Esophagus muscularis mucosa (tissue), 4 donors: ENCODE measurements at regions not wholly inside any gene's neighbourhood (a gene's known extent, or its start where the extent isn't known, plus 50 kb on each side); places are given as distances from the start of the nearest gene placed in this dataset.

Experiments used
- CTCF ChIP-seq, 3 experiments: fragments of 200-600 bp in 2 of 3; fragments of 450-650 bp in 1 of 3; sonication (generic) in 2 of 3; IDR thresholded peaks; one replicate each; pipeline ENCODE4 v1.5.1; 2017 to 2019; ENCODE audit warnings: antibody characterized with exemption in 3 of 3, mild to moderate bottlenecking in 2 of 3, moderate library complexity in 1 of 3
- EP300 ChIP-seq: sonication (generic); formaldehyde crosslinking; IDR thresholded peaks from one replicate; pipeline ENCODE4 v1.6.1; 2017; ENCODE audit warnings: antibody characterized with exemption
- POLR2A ChIP-seq: fragments of 450-650 bp; IDR thresholded peaks from one replicate; pipeline ENCODE4 v1.6.1; 2017; ENCODE audit warnings: antibody characterized with exemption, moderate library complexity, mild to moderate bottlenecking, low read depth
- POLR2AphosphoS5 ChIP-seq, 2 donors: sonication (generic); formaldehyde crosslinking; IDR thresholded peaks; one replicate each; pipeline ENCODE4 v1.6.1; 2017; ENCODE audit warnings: antibody characterized with exemption in 2 of 2

GRCh38 chr10:117729156-117729555 is 186.6 kb downstream of the EMX2 start:
- no peak for TF ChIP-seq CTCF (IDR thresholded peaks at IDR 0.05)
- TF ChIP-seq POLR2AphosphoS5 (IDR thresholded peaks at IDR 0.05), result no peak
- no peak for TF ChIP-seq POLR2A
- no peak for TF ChIP-seq EP300
